A549 (cell line): ENCODE measurements at regions not wholly inside any gene's neighbourhood (a gene's known extent, or its start where the extent isn't known, plus 50 kb on each side); places are given as distances from the start of the nearest gene placed in this dataset.

Experiments
- ATAC-seq, 2 experiments: fragments of 200-7000 bp in 1 of 2; fragments of >200 bp in 1 of 2; cut with Nextera tagmentation in 1 of 2; cut with Tn5 transposase in 1 of 2; 3 replicates each; pipeline versions ENCODE4 v1.8.0 to v1.9.1; 2018 to 2020; ENCODE audit warnings: mild to moderate bottlenecking in 1 of 2, moderate library complexity in 1 of 2
- CTCF ChIA-PET: fragments of 300-600 bp; sonication (Branson Sonifier 250); formaldehyde crosslinking; extraction: SDS; loops from one replicate; lab custom pipeline; 2021; ENCODE audit warnings: antibody characterized with exemption, inconsistent platforms; lab: Yijun Ruan, JAX
- POLR2A ChIA-PET: fragments of 350-600 bp; formaldehyde crosslinking; extraction: SDS; loops from one replicate; lab custom pipeline; 2021; ENCODE audit warnings: antibody characterized with exemption, inconsistent platforms; lab: Yijun Ruan, JAX
- DNase-seq, 2 experiments: peaks; one replicate each; pipeline versions ENCODE4 v3.0.0 to v3.0.0-alpha.2; 2011 to 2016; ENCODE audit warnings: low read depth in 1 of 2, low spot score in 1 of 2
- FAIRE-seq: peaks from 2 replicates; lab custom pipeline; 2011; peaks lifted over from hg19 to GRCh38; lab: Jason Lieb, UNC
- H3K27ac ChIP-seq, 2 experiments: fragments of >200 bp; sonication (Bioruptor Twin); formaldehyde crosslinking; 3 replicates each; pipeline ENCODE4 v1.5.1; 2016 to 2017
- H3K4me1 ChIP-seq: fragments of >200 bp; sonication (Bioruptor Twin); formaldehyde crosslinking; 3 replicates; pipeline ENCODE4 v1.6.1; 2016
- H3K4me2 ChIP-seq: fragments of >200 bp; sonication (Bioruptor Twin); formaldehyde crosslinking; 3 replicates; pipeline ENCODE4 v1.6.1; 2016
- H3K4me3 ChIP-seq: fragments of >200 bp; sonication (Bioruptor Twin); formaldehyde crosslinking; 3 replicates; pipeline ENCODE4 v1.5.1; 2016
- H3K9me3 ChIP-seq: fragments of >200 bp; sonication (Bioruptor Twin); formaldehyde crosslinking; 3 replicates; pipeline ENCODE4 v1.6.1; 2016
- CBX2 ChIP-seq: fragments of 200-600 bp; sonication (generic); IDR thresholded peaks from 2 replicates; pipeline ENCODE4 v1.6.1; 2016; ENCODE audit warnings: low read depth, mild to moderate bottlenecking, borderline replicate concordance
- FOSB ChIP-seq: fragments of 250-450 bp; sonication (Bioruptor Pico); IDR thresholded peaks from 2 replicates; pipeline ENCODE4 v1.5.0; 2020; ENCODE audit warnings: mild to moderate bottlenecking, moderate library complexity
- FOSL2 ChIP-seq, 2 experiments: fragments of 450-650 bp in 1 of 2; fragments of >200 bp in 1 of 2; sonication (Bioruptor Twin) in 1 of 2; formaldehyde crosslinking; IDR thresholded peaks; 2 replicates each; pipeline versions ENCODE4 v1.5.0 to v1.6.1; 2016 to 2020; ENCODE audit warnings: mild to moderate bottlenecking in 1 of 2, moderate library complexity in 1 of 2
- GATA3 ChIP-seq: IDR thresholded peaks from 2 replicates; pipeline ENCODE4 v1.6.1; 2012; ENCODE audit warnings: borderline replicate concordance
- HDAC2 ChIP-seq: fragments of 200-600 bp; sonication (generic); IDR thresholded peaks from 2 replicates; pipeline ENCODE4 v1.6.1; 2016
- HOXA7 ChIP-seq: fragments of 250-450 bp; sonication (Bioruptor Pico); IDR thresholded peaks from 2 replicates; pipeline ENCODE4 v1.5.0; 2020; ENCODE audit warnings: mild to moderate bottlenecking, moderate library complexity
- HOXB5 ChIP-seq: fragments of 250-450 bp; sonication (Bioruptor Pico); IDR thresholded peaks from 2 replicates; pipeline ENCODE4 v1.5.0; 2020; ENCODE audit warnings: mild to moderate bottlenecking, moderate library complexity
- JUN ChIP-seq, 2 experiments: fragments of >200 bp; sonication (Bioruptor Twin); formaldehyde crosslinking; IDR thresholded peaks; 2 replicates in 1 of 2; 3 replicates in 1 of 2; pipeline ENCODE4 v1.6.1; 2016 to 2017
- JUNB ChIP-seq: fragments of >200 bp; sonication (Bioruptor Twin); formaldehyde crosslinking; IDR thresholded peaks from 2 replicates; pipeline ENCODE4 v1.6.1; 2016
- MAFK ChIP-seq: fragments of 450-650 bp; IDR thresholded peaks from 2 replicates; pipeline ENCODE4 v1.6.1; 2014; ENCODE audit not compliant: partially characterized antibody
- NFE2L2 ChIP-seq: fragments of 150-350 bp; conservative IDR thresholded peaks from 2 replicates; pipeline ENCODE4 v1.6.1; 2014; ENCODE audit warnings: low read length
- NPAS2 ChIP-seq: fragments of 250-450 bp; sonication (Bioruptor Pico); IDR thresholded peaks from 2 replicates; pipeline ENCODE4 v1.8.0; 2022; ENCODE audit warnings: mild to moderate bottlenecking, moderate library complexity, borderline replicate concordance
- NR3C1 ChIP-seq: fragments of >200 bp; sonication (Bioruptor Twin); formaldehyde crosslinking; IDR thresholded peaks from 3 replicates; pipeline ENCODE4 v1.6.1; 2017
- PHF8 ChIP-seq: fragments of 200-600 bp; sonication (generic); IDR thresholded peaks from 2 replicates; pipeline ENCODE4 v1.6.1; 2016; ENCODE audit warnings: low read depth, mild to moderate bottlenecking, antibody characterized with exemption, moderate library complexity, borderline replicate concordance
- POLR2AphosphoS2 ChIP-seq: conservative IDR thresholded peaks from 2 replicates; pipeline ENCODE4 v1.6.1; 2012; ENCODE audit warnings: low read length, improper control_type of control experiment, inconsistent platforms
- RARB ChIP-seq: fragments of 250-450 bp; sonication (Bioruptor Pico); IDR thresholded peaks from 2 replicates; pipeline ENCODE4 v1.8.0; 2021; ENCODE audit warnings: mild to moderate bottlenecking, moderate library complexity
- TP53 ChIP-seq: fragments of 250-450 bp; sonication (Bioruptor Pico); IDR thresholded peaks from 2 replicates; pipeline ENCODE4 v1.5.0; 2021; ENCODE audit warnings: mild to moderate bottlenecking, moderate library complexity
- ZFP36 ChIP-seq: fragments of 450-650 bp; IDR thresholded peaks from 2 replicates; pipeline ENCODE4 v1.6.1; 2014; ENCODE audit warnings: borderline replicate concordance; ENCODE audit not compliant: partially characterized antibody
- ZNF302 ChIP-seq: fragments of 250-450 bp; sonication (Bioruptor Pico); IDR thresholded peaks from 2 replicates; pipeline ENCODE4 v1.9.0; 2021; ENCODE audit warnings: inconsistent platforms, mild to moderate bottlenecking, moderate library complexity
- ZSCAN20 ChIP-seq: fragments of 250-450 bp; sonication (Bioruptor Pico); IDR thresholded peaks from 2 replicates; pipeline ENCODE4 v1.8.0; 2022; ENCODE audit warnings: mild to moderate bottlenecking, moderate library complexity
- WGBS: methylation state at CpG from one replicate; pipeline ENCODE4 v1.1.6; 2017; ENCODE audit errors: missing lambda C conversion rate; 5-methylcytosine and 5-hydroxymethylcytosine counted together
- TF ChIP-seq, protein P1 (sequence below): fragments of >200 bp; sonication (Bioruptor Twin); formaldehyde crosslinking; IDR thresholded peaks from 3 replicates; pipeline ENCODE4 v1.5.1; 2016
- TF ChIP-seq, protein P2 (sequence below): fragments of >200 bp; sonication (Bioruptor Twin); formaldehyde crosslinking; IDR thresholded peaks from 2 replicates; pipeline ENCODE4 v1.6.1; 2016
- TF ChIP-seq, protein P3 (sequence below): IDR thresholded peaks from 2 replicates; pipeline ENCODE4 v1.6.1; 2012; ENCODE audit warnings: low read depth, borderline replicate concordance
- TF ChIP-seq, protein P4 (sequence below): fragments of >200 bp; sonication (Bioruptor Twin); formaldehyde crosslinking; IDR thresholded peaks from 3 replicates; pipeline ENCODE4 v1.6.1; 2016
- TF ChIP-seq, protein P5 (sequence below): fragments of 250-450 bp; sonication (Bioruptor Pico); IDR thresholded peaks from 2 replicates; pipeline ENCODE4 v1.5.0; 2021; ENCODE audit warnings: mild to moderate bottlenecking, moderate library complexity, borderline replicate concordance

DNA sequence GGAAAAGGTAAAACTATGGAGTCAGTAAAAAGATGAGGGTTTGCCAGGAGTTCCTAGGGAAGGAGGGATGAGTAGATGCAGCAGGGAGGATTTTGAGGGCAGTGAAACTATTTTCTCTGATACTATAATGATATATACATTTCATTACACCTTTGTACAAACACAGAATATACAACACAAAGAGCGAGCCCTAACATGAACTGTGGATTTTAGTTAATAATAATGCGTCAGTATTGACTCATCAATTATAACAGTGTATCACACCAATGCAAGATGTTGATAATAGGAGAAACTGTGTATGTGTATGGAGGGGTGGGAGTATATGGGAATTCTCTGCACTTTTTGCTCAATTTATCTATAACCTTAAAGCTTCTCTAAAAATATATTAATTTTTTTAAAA lies 404.3 kb upstream of the NOVA1 start:
- DNase-seq (no peak), FAIRE-seq (no peak), ATAC-seq (no peak)
- Histone ChIP-seq H3K4me3 (no peak overlapping the region), H3K27ac (no peak overlapping the region), H3K4me2 (no peak overlapping the region), H3K9me3 (peaks cover 3% of the 10 kb centered on the region; the same call in 1 of the 3 replicates), H3K4me1 (no peaks in the 10 kb centered on the region)
- no peak for TF ChIP-seq HDAC2
- no peak for TF ChIP-seq HOXB5 (CRISPR knock-in tag)
- TF ChIP-seq, protein P1, sequence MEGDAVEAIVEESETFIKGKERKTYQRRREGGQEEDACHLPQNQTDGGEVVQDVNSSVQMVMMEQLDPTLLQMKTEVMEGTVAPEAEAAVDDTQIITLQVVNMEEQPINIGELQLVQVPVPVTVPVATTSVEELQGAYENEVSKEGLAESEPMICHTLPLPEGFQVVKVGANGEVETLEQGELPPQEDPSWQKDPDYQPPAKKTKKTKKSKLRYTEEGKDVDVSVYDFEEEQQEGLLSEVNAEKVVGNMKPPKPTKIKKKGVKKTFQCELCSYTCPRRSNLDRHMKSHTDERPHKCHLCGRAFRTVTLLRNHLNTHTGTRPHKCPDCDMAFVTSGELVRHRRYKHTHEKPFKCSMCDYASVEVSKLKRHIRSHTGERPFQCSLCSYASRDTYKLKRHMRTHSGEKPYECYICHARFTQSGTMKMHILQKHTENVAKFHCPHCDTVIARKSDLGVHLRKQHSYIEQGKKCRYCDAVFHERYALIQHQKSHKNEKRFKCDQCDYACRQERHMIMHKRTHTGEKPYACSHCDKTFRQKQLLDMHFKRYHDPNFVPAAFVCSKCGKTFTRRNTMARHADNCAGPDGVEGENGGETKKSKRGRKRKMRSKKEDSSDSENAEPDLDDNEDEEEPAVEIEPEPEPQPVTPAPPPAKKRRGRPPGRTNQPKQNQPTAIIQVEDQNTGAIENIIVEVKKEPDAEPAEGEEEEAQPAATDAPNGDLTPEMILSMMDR: no peak
- no peak for TF ChIP-seq NR3C1
- TF ChIP-seq POLR2AphosphoS2: no peak
- TF ChIP-seq FOSL2 (IDR thresholded peaks at IDR 0.05): no peak
- no peak for TF ChIP-seq FOSL2 (CRISPR knock-in tag; IDR thresholded peaks at IDR 0.05)
- no peak for TF ChIP-seq ZFP36
- no peak for TF ChIP-seq CBX2
- no peak for TF ChIP-seq GATA3
- WGBS: 73% methylated on average over 2 of the region's 2 CpGs
- POLR2A ChIA-PET: no interaction called here
- CTCF ChIA-PET: interaction anchor here (0.6 to 1.1 kb wide), 2 partner anchors 18 to 403 kb away, joined by 3 read pairs; no protein-coding TSS in a partner anchor

DNA sequence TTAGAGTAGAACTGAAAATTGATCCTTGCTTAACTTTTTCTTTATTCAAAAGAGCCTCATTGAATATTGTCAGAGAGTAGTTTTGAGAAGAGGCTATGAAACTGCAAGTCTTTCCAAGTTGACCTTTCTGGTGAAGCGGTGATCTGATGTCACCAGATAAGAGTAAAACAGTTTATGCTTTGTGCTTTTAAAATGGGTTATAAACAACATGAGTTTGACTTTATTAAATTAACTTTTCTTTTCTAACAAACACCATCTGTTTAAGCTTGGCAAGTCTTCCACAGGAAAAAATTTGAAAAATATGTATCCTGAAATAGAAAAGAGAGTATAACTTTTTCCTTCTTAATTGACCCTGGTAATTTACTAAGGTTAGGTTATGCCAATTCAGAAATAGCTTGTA lies 408.7 kb upstream of the NOVA1 start:
- no peak for ATAC-seq
- no peak for DNase-seq
- FAIRE-seq: no peak
- WGBS: 89% methylated on average over 1 of the region's 1 CpG
- H3K9me3 ChIP-seq: no peaks in the 10 kb centered on the region; the same call in 1 of the 3 replicates
- no peak overlapping the region for H3K27ac ChIP-seq
- H3K4me2 ChIP-seq: no peak overlapping the region
- TF ChIP-seq JUN (IDR thresholded peaks at IDR 0.05) (no peak), HOXA7 (CRISPR knock-in tag) (no peak), POLR2AphosphoS2 (no peak), ZSCAN20 (CRISPR knock-in tag) (no peak), PHF8 (no peak), JUNB (no peak), FOSB (CRISPR knock-in tag) (no peak), MAFK (no peak), CBX2 (no peak), NFE2L2 (no peak), ZNF302 (CRISPR knock-in tag) (no peak), NPAS2 (CRISPR knock-in tag) (no peak), GATA3 (no peak), TP53 (no peak), RARB (CRISPR knock-in tag) (no peak)
- TF ChIP-seq, protein P2, sequence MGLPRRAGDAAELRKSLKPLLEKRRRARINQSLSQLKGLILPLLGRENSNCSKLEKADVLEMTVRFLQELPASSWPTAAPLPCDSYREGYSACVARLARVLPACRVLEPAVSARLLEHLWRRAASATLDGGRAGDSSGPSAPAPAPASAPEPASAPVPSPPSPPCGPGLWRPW: no peak
- TF ChIP-seq, protein P3, sequence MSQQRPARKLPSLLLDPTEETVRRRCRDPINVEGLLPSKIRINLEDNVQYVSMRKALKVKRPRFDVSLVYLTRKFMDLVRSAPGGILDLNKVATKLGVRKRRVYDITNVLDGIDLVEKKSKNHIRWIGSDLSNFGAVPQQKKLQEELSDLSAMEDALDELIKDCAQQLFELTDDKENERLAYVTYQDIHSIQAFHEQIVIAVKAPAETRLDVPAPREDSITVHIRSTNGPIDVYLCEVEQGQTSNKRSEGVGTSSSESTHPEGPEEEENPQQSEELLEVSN: no peak
- TF ChIP-seq, protein P4, sequence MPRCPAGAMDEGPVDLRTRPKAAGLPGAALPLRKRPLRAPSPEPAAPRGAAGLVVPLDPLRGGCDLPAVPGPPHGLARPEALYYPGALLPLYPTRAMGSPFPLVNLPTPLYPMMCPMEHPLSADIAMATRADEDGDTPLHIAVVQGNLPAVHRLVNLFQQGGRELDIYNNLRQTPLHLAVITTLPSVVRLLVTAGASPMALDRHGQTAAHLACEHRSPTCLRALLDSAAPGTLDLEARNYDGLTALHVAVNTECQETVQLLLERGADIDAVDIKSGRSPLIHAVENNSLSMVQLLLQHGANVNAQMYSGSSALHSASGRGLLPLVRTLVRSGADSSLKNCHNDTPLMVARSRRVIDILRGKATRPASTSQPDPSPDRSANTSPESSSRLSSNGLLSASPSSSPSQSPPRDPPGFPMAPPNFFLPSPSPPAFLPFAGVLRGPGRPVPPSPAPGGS: no peak
- TF ChIP-seq, protein P5, sequence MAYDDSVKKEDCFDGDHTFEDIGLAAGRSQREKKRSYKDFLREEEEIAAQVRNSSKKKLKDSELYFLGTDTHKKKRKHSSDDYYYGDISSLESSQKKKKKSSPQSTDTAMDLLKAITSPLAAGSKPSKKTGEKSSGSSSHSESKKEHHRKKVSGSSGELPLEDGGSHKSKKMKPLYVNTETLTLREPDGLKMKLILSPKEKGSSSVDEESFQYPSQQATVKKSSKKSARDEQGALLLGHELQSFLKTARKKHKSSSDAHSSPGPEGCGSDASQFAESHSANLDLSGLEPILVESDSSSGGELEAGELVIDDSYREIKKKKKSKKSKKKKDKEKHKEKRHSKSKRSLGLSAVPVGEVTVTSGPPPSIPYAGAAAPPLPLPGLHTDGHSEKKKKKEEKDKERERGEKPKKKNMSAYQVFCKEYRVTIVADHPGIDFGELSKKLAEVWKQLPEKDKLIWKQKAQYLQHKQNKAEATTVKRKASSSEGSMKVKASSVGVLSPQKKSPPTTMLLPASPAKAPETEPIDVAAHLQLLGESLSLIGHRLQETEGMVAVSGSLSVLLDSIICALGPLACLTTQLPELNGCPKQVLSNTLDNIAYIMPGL: no peak
- TF ChIP-seq, all 56 proteins: peak for 0
- POLR2A ChIA-PET: no interaction called here
- no peaks in the 10 kb centered on the region for H3K4me1 ChIP-seq
- CTCF ChIA-PET: no interaction called here
- H3K4me3 ChIP-seq: no peak overlapping the region
